ENCODE measurements at regions not wholly inside any gene's neighbourhood (a gene's known extent, or its start where the extent isn't known, plus 50 kb on each side); places are given as distances from the start of the nearest gene placed in this dataset.

GRCh38 chr5:96252596-96252995, 180.5 kb downstream of the PCSK1 start:
- H3K4me3 ChIP-seq (ENCODE audit: control insufficient read depth, low read depth, low read length), result no peak overlapping the region
- no peak for DNase-seq (ENCODE audit: low read depth)
- TF ChIP-seq CTCF (IDR thresholded peaks at IDR 0.05; ENCODE audit: control insufficient read depth, insufficient read depth, low read depth, low read length, missing control alignments), result no peak

GRCh38 chr5:96250782-96251181, 182.3 kb downstream of the PCSK1 start:
- no peak for DNase-seq (ENCODE audit: low read depth)
- no peak overlapping the region for H3K4me3 ChIP-seq (ENCODE audit: control insufficient read depth, low read depth, low read length)
- no peak for TF ChIP-seq CTCF (IDR thresholded peaks at IDR 0.05; ENCODE audit: control insufficient read depth, insufficient read depth, low read depth, low read length, missing control alignments)

- no peak overlapping the region for H3K4me3 ChIP-seq (ENCODE audit: control insufficient read depth, low read depth, low read length)
- DNase-seq (ENCODE audit: low read depth), result no peak
- no peak for TF ChIP-seq CTCF (IDR thresholded peaks at IDR 0.05; ENCODE audit: control insufficient read depth, insufficient read depth, low read depth, low read length, missing control alignments)
Measured at GRCh38 chr5:96248131-96248530, 184.9 kb downstream of the PCSK1 start.

GRCh38 chr5:96247708-96248107, 185.3 kb downstream of the PCSK1 start:
- no peak for DNase-seq (ENCODE audit: low read depth)
- TF ChIP-seq CTCF (IDR thresholded peaks at IDR 0.05; ENCODE audit: control insufficient read depth, insufficient read depth, low read depth, low read length, missing control alignments), result no peak

GRCh38 chr5:96247097-96247701, 185.8 kb downstream of the PCSK1 start:
- H3K4me3 ChIP-seq (ENCODE audit: control insufficient read depth, low read depth, low read length), result no peak overlapping the region
- DNase-seq (ENCODE audit: low read depth), result no peak

More at GRCh38 chr5:96247708-96248107, 185.3 kb downstream of the PCSK1 start:
- H3K4me3 ChIP-seq (ENCODE audit: control insufficient read depth, low read depth, low read length), result no peak overlapping the region

GRCh38 chr5:96245140-96246091, 187.6 kb downstream of the PCSK1 start:
- DNase-seq (ENCODE audit: low read depth), result no peak
- TF ChIP-seq CTCF (IDR thresholded peaks at IDR 0.05; ENCODE audit: control insufficient read depth, insufficient read depth, low read depth, low read length, missing control alignments), result no peak
- H3K4me3 ChIP-seq (ENCODE audit: control insufficient read depth, low read depth, low read length), result no peak overlapping the region

More at GRCh38 chr5:96247097-96247701, 185.8 kb downstream of the PCSK1 start:
- no peak for TF ChIP-seq CTCF (IDR thresholded peaks at IDR 0.05; ENCODE audit: control insufficient read depth, insufficient read depth, low read depth, low read length, missing control alignments)

All from AG09309 (cell line).